ENCODE measurements at regions not wholly inside any gene's neighbourhood (a gene's known extent, or its start where the extent isn't known, plus 50 kb on each side); places are given as distances from the start of the nearest gene placed in this dataset.

DNA sequence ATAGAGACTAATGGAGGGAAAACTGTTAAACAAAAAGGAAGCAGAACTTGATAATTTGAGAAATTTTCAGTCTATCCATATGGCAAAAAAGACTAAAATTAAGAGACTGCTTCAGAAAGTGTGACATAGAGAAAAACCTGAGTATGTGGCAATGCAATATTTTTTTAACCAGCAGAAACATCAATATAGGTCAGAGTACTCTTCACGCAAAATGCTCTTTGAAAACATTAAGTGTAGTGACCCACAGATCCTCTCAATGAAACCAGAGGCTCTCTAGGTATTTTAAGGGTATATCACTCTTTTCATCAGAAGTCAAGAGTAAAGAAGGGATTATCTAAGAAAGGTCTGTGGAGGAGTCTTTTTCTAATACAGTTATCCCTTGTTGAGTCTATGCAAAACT lies 1394.8 kb downstream of the DSC3 start:
- TF ChIP-seq, protein P1, sequence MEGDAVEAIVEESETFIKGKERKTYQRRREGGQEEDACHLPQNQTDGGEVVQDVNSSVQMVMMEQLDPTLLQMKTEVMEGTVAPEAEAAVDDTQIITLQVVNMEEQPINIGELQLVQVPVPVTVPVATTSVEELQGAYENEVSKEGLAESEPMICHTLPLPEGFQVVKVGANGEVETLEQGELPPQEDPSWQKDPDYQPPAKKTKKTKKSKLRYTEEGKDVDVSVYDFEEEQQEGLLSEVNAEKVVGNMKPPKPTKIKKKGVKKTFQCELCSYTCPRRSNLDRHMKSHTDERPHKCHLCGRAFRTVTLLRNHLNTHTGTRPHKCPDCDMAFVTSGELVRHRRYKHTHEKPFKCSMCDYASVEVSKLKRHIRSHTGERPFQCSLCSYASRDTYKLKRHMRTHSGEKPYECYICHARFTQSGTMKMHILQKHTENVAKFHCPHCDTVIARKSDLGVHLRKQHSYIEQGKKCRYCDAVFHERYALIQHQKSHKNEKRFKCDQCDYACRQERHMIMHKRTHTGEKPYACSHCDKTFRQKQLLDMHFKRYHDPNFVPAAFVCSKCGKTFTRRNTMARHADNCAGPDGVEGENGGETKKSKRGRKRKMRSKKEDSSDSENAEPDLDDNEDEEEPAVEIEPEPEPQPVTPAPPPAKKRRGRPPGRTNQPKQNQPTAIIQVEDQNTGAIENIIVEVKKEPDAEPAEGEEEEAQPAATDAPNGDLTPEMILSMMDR (IDR thresholded peaks at IDR 0.05; ENCODE audit: borderline replicate concordance, insufficient read depth, low read depth, low read length) = no peak
- no peak overlapping the region for H3K4me3 ChIP-seq (ENCODE audit: low read depth, low read length)

DNA sequence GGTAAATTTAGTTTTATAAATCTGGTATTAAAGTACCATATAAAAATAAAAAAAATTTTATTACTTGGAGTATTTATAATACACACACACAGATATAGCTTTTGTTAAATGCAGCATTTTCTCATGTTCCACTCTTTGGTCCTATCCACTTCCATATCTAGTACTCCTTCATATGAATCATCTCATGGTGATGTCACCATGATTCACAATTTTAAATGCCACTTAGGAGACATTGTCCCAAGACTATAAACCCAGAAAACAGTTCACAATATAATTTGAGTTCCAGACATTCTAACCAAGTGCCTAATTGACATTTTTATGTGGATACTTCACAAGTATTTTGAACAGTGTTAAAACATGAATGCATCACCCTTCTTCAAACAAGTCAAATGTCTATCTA lies 1398.3 kb downstream of the DSC3 start:
- TF ChIP-seq, protein P1 (IDR thresholded peaks at IDR 0.05; ENCODE audit: borderline replicate concordance, insufficient read depth, low read depth, low read length) = no peak
- H3K4me3 ChIP-seq (ENCODE audit: low read depth, low read length) = no peak overlapping the region

DNA sequence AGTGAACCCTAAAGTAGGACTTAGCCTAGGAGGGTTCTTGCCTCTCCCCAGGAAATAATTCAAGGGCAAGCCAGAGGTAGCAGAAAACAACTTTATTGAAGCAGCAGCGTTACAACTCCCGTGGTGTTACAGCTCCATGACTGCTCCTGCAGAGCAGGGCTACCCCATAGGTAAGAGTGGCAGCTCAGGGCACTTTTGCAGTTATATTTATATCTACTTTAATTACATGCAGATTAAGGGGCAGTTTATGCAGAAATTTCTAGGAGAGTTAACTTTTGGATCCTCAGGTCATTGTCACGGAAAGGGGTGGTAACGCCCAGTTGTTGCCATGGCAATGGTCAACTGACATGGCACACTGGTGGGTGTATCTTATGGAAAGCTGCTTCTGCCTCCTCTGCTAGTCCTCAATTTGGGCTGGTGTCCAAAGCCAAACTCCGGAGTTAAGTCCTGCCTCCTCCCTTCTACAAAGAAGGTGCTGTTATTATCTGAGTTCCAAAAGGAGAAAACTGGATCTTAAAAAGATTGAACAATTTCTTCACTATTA lies 1413.0 kb downstream of the DSC3 start:
- TF ChIP-seq, protein P1 (IDR thresholded peaks at IDR 0.05; ENCODE audit: borderline replicate concordance, insufficient read depth, low read depth, low read length) = no peak
- H3K4me3 ChIP-seq (ENCODE audit: low read depth, low read length) = no peak overlapping the region

DNA sequence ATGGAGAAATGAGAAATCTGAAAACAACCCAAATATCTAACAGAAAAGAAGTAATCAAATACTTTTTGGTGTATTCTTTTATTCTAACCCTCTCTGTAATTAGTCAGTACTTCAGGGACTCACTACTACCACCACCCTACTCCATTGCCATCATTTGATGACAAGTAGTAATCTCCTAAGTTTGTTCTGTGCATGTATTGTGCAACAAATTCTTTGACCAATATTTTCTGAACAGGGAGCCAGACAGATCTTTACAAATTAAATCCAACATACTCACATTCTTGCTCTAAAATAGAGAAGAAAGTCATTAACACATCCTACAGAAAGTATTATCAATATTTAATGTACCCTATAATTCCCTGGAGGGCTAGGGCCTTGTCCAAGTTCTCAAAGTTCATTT lies 1416.4 kb downstream of the DSC3 start:
- H3K4me3 ChIP-seq (ENCODE audit: low read depth, low read length) = no peak overlapping the region
- TF ChIP-seq, protein P1 (IDR thresholded peaks at IDR 0.05; ENCODE audit: borderline replicate concordance, insufficient read depth, low read depth, low read length) = no peak

DNA sequence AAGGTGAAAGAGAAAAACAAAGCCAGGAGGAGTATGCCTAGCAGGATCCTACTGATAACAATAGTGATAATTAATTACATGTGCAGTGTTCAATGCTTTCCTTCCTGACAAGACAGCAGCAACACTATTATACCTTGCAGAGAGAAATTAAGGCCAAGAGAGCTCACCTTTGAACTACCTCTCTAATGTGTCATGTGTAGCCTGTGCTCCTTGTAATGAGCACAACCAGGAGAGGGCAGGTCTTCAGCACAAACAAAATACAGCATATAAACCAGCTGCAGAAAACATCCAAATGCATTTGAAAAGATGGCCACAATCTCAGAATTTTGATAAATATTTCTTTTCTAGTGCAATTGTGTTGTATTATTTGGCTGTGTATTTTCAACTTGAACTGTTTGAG lies 1425.7 kb downstream of the DSC3 start:
- TF ChIP-seq, protein P1 (IDR thresholded peaks at IDR 0.05; ENCODE audit: borderline replicate concordance, insufficient read depth, low read depth, low read length) = no peak
- H3K4me3 ChIP-seq (ENCODE audit: low read depth, low read length) = no peak overlapping the region

DNA sequence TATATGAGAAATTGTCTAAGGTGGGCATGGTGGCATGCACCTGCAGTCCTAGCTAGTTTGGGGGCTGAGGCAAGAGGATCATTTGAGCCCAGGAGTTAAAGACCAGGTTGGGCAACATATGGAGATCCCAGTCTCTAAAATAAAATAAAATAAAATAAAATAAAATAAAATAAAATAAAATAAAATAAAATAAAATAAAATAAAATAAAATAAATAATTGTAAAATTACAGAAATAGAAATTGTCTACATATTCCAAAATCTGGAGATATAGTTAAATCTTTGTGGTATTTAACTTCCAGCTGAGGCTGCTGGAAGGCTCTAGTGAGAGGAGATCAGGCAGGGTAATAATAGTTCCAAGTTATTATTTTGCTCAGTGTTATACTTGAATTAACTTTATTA lies 1432.1 kb upstream of the CDH2 start:
- TF ChIP-seq, protein P1 (IDR thresholded peaks at IDR 0.05; ENCODE audit: borderline replicate concordance, insufficient read depth, low read depth, low read length) = no peak
- H3K4me3 ChIP-seq (ENCODE audit: low read depth, low read length) = no peak overlapping the region

DNA sequence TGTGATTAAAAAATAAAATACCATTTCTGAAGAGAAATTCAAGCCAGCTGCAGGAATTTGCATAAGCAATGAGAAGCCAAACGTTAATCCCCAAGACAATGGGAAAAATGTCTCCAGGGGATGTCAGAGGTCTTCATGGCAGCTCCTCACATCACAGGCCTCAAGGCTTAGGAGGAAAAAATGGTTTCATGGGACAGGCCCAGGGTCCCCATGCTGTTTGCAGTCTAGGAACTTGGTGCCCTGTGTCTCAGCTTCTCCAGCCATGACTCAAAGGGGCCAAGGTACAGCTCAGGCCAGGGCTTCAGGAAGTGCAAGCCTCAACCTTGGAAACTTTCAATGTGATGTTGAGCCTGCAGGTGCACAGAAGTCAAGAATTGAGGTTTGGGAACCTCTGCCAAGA lies 1428.4 kb upstream of the CDH2 start:
- TF ChIP-seq, protein P1 (IDR thresholded peaks at IDR 0.05; ENCODE audit: borderline replicate concordance, insufficient read depth, low read depth, low read length) = no peak
- no peak overlapping the region for H3K4me3 ChIP-seq (ENCODE audit: low read depth, low read length)

Measured in GM12875 (cell line).